HEK293T (cell line): ENCODE measurements at regions not wholly inside any gene's neighbourhood (a gene's known extent, or its start where the extent isn't known, plus 50 kb on each side); places are given as distances from the start of the nearest gene placed in this dataset.

Experiments used
- CTCF ChIA-PET: fragments of 350-600 bp; formaldehyde crosslinking; extraction: SDS; loops from one replicate; lab custom pipeline; 2021; ENCODE audit warnings: antibody characterized with exemption, inconsistent platforms; lab: Yijun Ruan, JAX
- POLR2A ChIA-PET: fragments of 350-600 bp; formaldehyde crosslinking; extraction: SDS; loops from one replicate; lab custom pipeline; 2020; ENCODE audit warnings: antibody characterized with exemption, inconsistent platforms; lab: Yijun Ruan, JAX
- DNase-seq: peaks from one replicate; pipeline ENCODE4 v3.0.0; 2012; ENCODE audit warnings: mixed read lengths; ENCODE audit errors: extremely low spot score
- ARNT ChIP-seq: fragments of 450-650 bp; IDR thresholded peaks from 2 replicates; pipeline ENCODE4 v1.6.1; 2017; ENCODE audit warnings: mild to moderate bottlenecking
- BHLHE40 ChIP-seq: fragments of 450-650 bp; IDR thresholded peaks from 2 replicates; pipeline ENCODE4 v1.6.1; 2016; ENCODE audit warnings: mild to moderate bottlenecking, moderate library complexity, borderline replicate concordance
- CTBP1 ChIP-seq: fragments of 450-650 bp; IDR thresholded peaks from 2 replicates; pipeline ENCODE4 v1.6.1; 2016; ENCODE audit warnings: borderline replicate concordance
- ELF4 ChIP-seq: fragments of 450-650 bp; IDR thresholded peaks from 2 replicates; pipeline ENCODE4 v1.6.1; 2017; ENCODE audit warnings: antibody characterized with exemption
- FOXA1 ChIP-seq: fragments of 450-650 bp; IDR thresholded peaks from 2 replicates; pipeline ENCODE4 v1.6.1; 2016; ENCODE audit warnings: mild to moderate bottlenecking
- FOXK2 ChIP-seq: fragments of 450-650 bp; IDR thresholded peaks from 2 replicates; pipeline ENCODE4 v1.6.1; 2016; ENCODE audit warnings: mild to moderate bottlenecking
- FOXM1 ChIP-seq: fragments of 450-650 bp; IDR thresholded peaks from 2 replicates; pipeline ENCODE4 v1.6.1; 2017; ENCODE audit warnings: mild to moderate bottlenecking, borderline replicate concordance
- HDGF ChIP-seq: fragments of 450-650 bp; IDR thresholded peaks from 2 replicates; pipeline ENCODE4 v1.6.1; 2017; ENCODE audit warnings: antibody characterized with exemption, borderline replicate concordance
- L3MBTL2 ChIP-seq: fragments of 450-650 bp; conservative IDR thresholded peaks from 2 replicates; pipeline ENCODE4 v1.6.1; 2016; ENCODE audit warnings: mild to moderate bottlenecking
- LEF1 ChIP-seq: fragments of 450-650 bp; IDR thresholded peaks from 2 replicates; pipeline ENCODE4 v1.6.1; 2017; ENCODE audit warnings: mild to moderate bottlenecking, borderline replicate concordance
- NFRKB ChIP-seq: fragments of 450-650 bp; IDR thresholded peaks from 2 replicates; pipeline ENCODE4 v1.6.1; 2016; ENCODE audit warnings: mild to moderate bottlenecking, moderate library complexity
- PKNOX1 ChIP-seq: fragments of 450-650 bp; IDR thresholded peaks from 2 replicates; pipeline ENCODE4 v1.6.1; 2016
- SP1 ChIP-seq: fragments of 450-650 bp; IDR thresholded peaks from 2 replicates; pipeline ENCODE4 v1.6.1; 2017
- SUZ12 ChIP-seq: fragments of 450-650 bp; IDR thresholded peaks from 2 replicates; pipeline ENCODE4 v1.6.1; 2016; ENCODE audit warnings: mild to moderate bottlenecking
- TARDBP ChIP-seq: fragments of 450-650 bp; IDR thresholded peaks from 2 replicates; pipeline ENCODE4 v1.6.1; 2016
- ZNF384 ChIP-seq: fragments of 450-650 bp; IDR thresholded peaks from 2 replicates; pipeline ENCODE4 v1.6.1; 2016

GRCh38 chr14:98252820-98253219 is 1019.2 kb downstream of the BCL11B start:
- DNase-seq: no peak
- TF ChIP-seq FOXK2: no peak
- no peak for TF ChIP-seq ZNF384
- no peak for TF ChIP-seq ARNT
- no peak for TF ChIP-seq CTBP1
- TF ChIP-seq NFRKB: no peak
- no peak for TF ChIP-seq SP1
- no peak for TF ChIP-seq PKNOX1
- no peak for TF ChIP-seq SUZ12
- TF ChIP-seq FOXM1: no peak
- TF ChIP-seq L3MBTL2: no peak
- TF ChIP-seq HDGF: no peak
- no peak for TF ChIP-seq ELF4
- no peak for TF ChIP-seq BHLHE40
- no peak for TF ChIP-seq TARDBP
- TF ChIP-seq LEF1: no peak
- TF ChIP-seq FOXA1: no peak
- POLR2A ChIA-PET: no interaction called here
- CTCF ChIA-PET: no interaction called here

- DNase-seq: no peak
- TF ChIP-seq FOXM1: no peak
- no peak for TF ChIP-seq NFRKB
- TF ChIP-seq FOXA1: no peak
- no peak for TF ChIP-seq CTBP1
- no peak for TF ChIP-seq FOXK2
- TF ChIP-seq LEF1: no peak
- no peak for TF ChIP-seq ARNT
- TF ChIP-seq HDGF: no peak
- no peak for TF ChIP-seq L3MBTL2
- no peak for TF ChIP-seq SUZ12
- TF ChIP-seq ZNF384: no peak
- TF ChIP-seq TARDBP: no peak
- no peak for TF ChIP-seq ELF4
- no peak for TF ChIP-seq PKNOX1
- no peak for TF ChIP-seq BHLHE40
- ChIA-PET POLR2A (no interaction called here), CTCF (no interaction called here)
These were observed 1012.1 kb downstream of the BCL11B start for GRCh38 chr14:98259881-98260280.

GRCh38 chr14:98262566-98262965 is 1009.4 kb downstream of the BCL11B start:
- ChIA-PET CTCF (no interaction called here), POLR2A (no interaction called here)
- DNase-seq: no peak
- TF ChIP-seq TARDBP (no peak), HDGF (no peak), SUZ12 (no peak), NFRKB (no peak), LEF1 (no peak), SP1 (no peak), ELF4 (no peak), ARNT (no peak), PKNOX1 (no peak), FOXK2 (no peak), BHLHE40 (no peak), FOXM1 (no peak), ZNF384 (no peak)

- no peak for DNase-seq
- POLR2A ChIA-PET: no interaction called here
- CTCF ChIA-PET: no interaction called here
- TF ChIP-seq NFRKB: no peak
- no peak for TF ChIP-seq ELF4
These were observed 1002.5 kb downstream of the BCL11B start for GRCh38 chr14:98269533-98269932.

GRCh38 chr14:98270201-98270600 is 1001.8 kb downstream of the BCL11B start:
- TF ChIP-seq FOXK2: no peak
- TF ChIP-seq ELF4: no peak
- TF ChIP-seq FOXA1: no peak
- TF ChIP-seq PKNOX1: no peak
- no peak for TF ChIP-seq FOXM1
- TF ChIP-seq ZNF384: no peak
- ChIA-PET POLR2A (no interaction called here), CTCF (no interaction called here)
- no peak for DNase-seq

GRCh38 chr14:98274596-98274995 is 997.4 kb downstream of the BCL11B start:
- CTCF ChIA-PET: no interaction called here
- no peak for DNase-seq
- TF ChIP-seq FOXM1 (no peak), ZNF384 (no peak)
- POLR2A ChIA-PET: no interaction called here

GRCh38 chr14:98278800-98279199 is 993.2 kb downstream of the BCL11B start:
- DNase-seq: no peak
- TF ChIP-seq ELF4 (no peak), L3MBTL2 (no peak), CTBP1 (no peak), FOXM1 (no peak), TARDBP (no peak), HDGF (no peak), ZNF384 (no peak), SUZ12 (no peak), NFRKB (no peak), PKNOX1 (no peak), ARNT (no peak), BHLHE40 (no peak)
- ChIA-PET CTCF (no interaction called here), POLR2A (no interaction called here)
